ENCODE measurements at regions not wholly inside any gene's neighbourhood (a gene's known extent, or its start where the extent isn't known, plus 50 kb on each side); places are given as distances from the start of the nearest gene placed in this dataset.

GRCh38 chr14:21912367-21912766, 238.7 kb upstream of the OR4E1 start:
- TF ChIP-seq POLR2A (IDR thresholded peaks at IDR 0.05; ENCODE audit: low read depth, low read length) (no peak), POLR2AphosphoS5 (IDR thresholded peaks at IDR 0.05; ENCODE audit: low read depth, low read length) (no peak), TAF1 (IDR thresholded peaks at IDR 0.05; ENCODE audit: low read depth, low read length) (no peak), PAX5 (IDR thresholded peaks at IDR 0.05; ENCODE audit: insufficient read depth, low read length, severe bottlenecking) (no peak), POU2F2 (IDR thresholded peaks at IDR 0.05; ENCODE audit: low read depth, low read length) (no peak)
